OCI-LY7 (cell line): ENCODE measurements at regions not wholly inside any gene's neighbourhood (a gene's known extent, or its start where the extent isn't known, plus 50 kb on each side); places are given as distances from the start of the nearest gene placed in this dataset.

ENCODE experiments used
- BruUV-seq: library from RNA; stranded (reverse); fragments of 400-500 nt; replicated peaks from 2 replicates; lab custom pipeline; 2021; lab: Mats Ljungman, UMichigan
- CTCF ChIA-PET: fragments of 300-600 bp; sonication (Branson Sonifier 250); formaldehyde crosslinking; loops from one replicate; lab custom pipeline; 2022; ENCODE audit warnings: antibody characterized with exemption; ENCODE audit not compliant: unreplicated experiment; lab: Charles Lee
- POLR2A ChIA-PET: fragments of 300-600 bp; sonication (Branson Sonifier 250); formaldehyde crosslinking; loops from one replicate; lab custom pipeline; 2022; ENCODE audit warnings: antibody characterized with exemption; lab: Charles Lee
- DNase-seq: peaks from one replicate; pipeline ENCODE4 v3.0.0-alpha.2; 2015; ENCODE audit warnings: low spot score
- H2AFZ ChIP-seq: fragments of 200-600 bp; sonication (generic), shearing (Covaris generic); 2 replicates; pipeline ENCODE4 v1.6.1; 2014; ENCODE audit warnings: mild to moderate bottlenecking, antibody characterized with exemption, low read length, moderate library complexity
- H3K27ac ChIP-seq: fragments of 200-600 bp; sonication (generic); 2 replicates; pipeline ENCODE4 v1.5.1; 2014; ENCODE audit warnings: mixed run types, low read depth, mild to moderate bottlenecking, moderate library complexity, low read length, inconsistent platforms; ENCODE audit not compliant: poor library complexity, severe bottlenecking
- H3K36me3 ChIP-seq: fragments of 200-600 bp; sonication (generic); 2 replicates; pipeline ENCODE4 v1.6.1; 2014; ENCODE audit warnings: mild to moderate bottlenecking, antibody characterized with exemption, low read length, moderate library complexity, mixed read lengths; ENCODE audit not compliant: insufficient read depth
- H3K4me1 ChIP-seq: fragments of 200-600 bp; sonication (generic); 2 replicates; pipeline ENCODE4 v1.5.1; 2014; ENCODE audit warnings: mild to moderate bottlenecking, low read length; ENCODE audit not compliant: insufficient read depth, poor library complexity, severe bottlenecking
- H3K4me2 ChIP-seq: fragments of 200-600 bp; sonication (generic); 2 replicates; pipeline ENCODE4 v1.6.1; 2014; ENCODE audit warnings: mild to moderate bottlenecking, low read length
- H3K4me3 ChIP-seq: fragments of 200-600 bp; sonication (generic); 2 replicates; pipeline ENCODE4 v1.5.1; 2014; ENCODE audit warnings: mild to moderate bottlenecking, low read depth, low read length; ENCODE audit not compliant: poor library complexity, severe bottlenecking
- H3K79me2 ChIP-seq: fragments of 200-600 bp; sonication (generic); 2 replicates; pipeline ENCODE4 v1.6.1; 2016; ENCODE audit warnings: low read depth, mild to moderate bottlenecking, low read length, moderate library complexity, mixed read lengths; ENCODE audit not compliant: insufficient read depth
- H3K9me2 ChIP-seq: fragments of 200-600 bp; sonication (generic); 2 replicates; pipeline ENCODE4 v1.6.1; 2016; ENCODE audit warnings: mild to moderate bottlenecking, low read length, mixed read lengths; ENCODE audit not compliant: insufficient read depth
- H3K9me3 ChIP-seq: fragments of 200-600 bp; sonication (generic); 2 replicates; pipeline ENCODE4 v1.6.1; 2014; ENCODE audit warnings: mild to moderate bottlenecking, mixed run types, low read length, mixed read lengths
- H4K20me1 ChIP-seq: fragments of 200-600 bp; sonication (generic); 2 replicates; pipeline ENCODE4 v1.6.1; 2014; ENCODE audit warnings: mild to moderate bottlenecking, antibody characterized with exemption, low read length, moderate library complexity, mixed read lengths; ENCODE audit not compliant: insufficient read depth
- EZH2phosphoT487 ChIP-seq: fragments of 200-600 bp; sonication (generic); IDR thresholded peaks from 2 replicates; pipeline ENCODE4 v1.6.1; 2018; ENCODE audit warnings: low read depth, borderline replicate concordance, mild to moderate bottlenecking, mixed run types, antibody characterized with exemption, low read length, moderate library complexity, mixed read lengths
- intact Hi-C: fragments of 100-400 bp; cut with micrococcal nuclease; formaldehyde crosslinking; loops from one replicate; pipeline ENCODE4 v1.10.0; 2022; ENCODE audit not compliant: unreplicated experiment
- TF ChIP-seq, protein P1 (sequence below): fragments of 200-600 bp; sonication (generic); conservative IDR thresholded peaks from 2 replicates; pipeline ENCODE4 v1.5.1; 2014; ENCODE audit warnings: mild to moderate bottlenecking, antibody characterized with exemption, low read length, moderate library complexity, mixed read lengths

GRCh38 chr6:24004062-24004461, 122.0 kb upstream of the NRSN1 start:
- BruUV-seq, result no TSS peak
- Histone ChIP-seq H3K9me2 (no peaks in the 10 kb centered on the region), H2AFZ (no peak overlapping the region), H3K79me2 (no peaks in the 10 kb centered on the region), H3K4me3 (no peak overlapping the region), H3K9me3 (no peaks in the 10 kb centered on the region), H3K4me2 (no peak overlapping the region), H4K20me1 (no peaks in the 10 kb centered on the region), H3K36me3 (no peaks in the 10 kb centered on the region), H3K4me1 (no peaks in the 10 kb centered on the region), H3K27ac (no peak overlapping the region)
- DNase-seq, result no peak
- TF ChIP-seq, protein P1, sequence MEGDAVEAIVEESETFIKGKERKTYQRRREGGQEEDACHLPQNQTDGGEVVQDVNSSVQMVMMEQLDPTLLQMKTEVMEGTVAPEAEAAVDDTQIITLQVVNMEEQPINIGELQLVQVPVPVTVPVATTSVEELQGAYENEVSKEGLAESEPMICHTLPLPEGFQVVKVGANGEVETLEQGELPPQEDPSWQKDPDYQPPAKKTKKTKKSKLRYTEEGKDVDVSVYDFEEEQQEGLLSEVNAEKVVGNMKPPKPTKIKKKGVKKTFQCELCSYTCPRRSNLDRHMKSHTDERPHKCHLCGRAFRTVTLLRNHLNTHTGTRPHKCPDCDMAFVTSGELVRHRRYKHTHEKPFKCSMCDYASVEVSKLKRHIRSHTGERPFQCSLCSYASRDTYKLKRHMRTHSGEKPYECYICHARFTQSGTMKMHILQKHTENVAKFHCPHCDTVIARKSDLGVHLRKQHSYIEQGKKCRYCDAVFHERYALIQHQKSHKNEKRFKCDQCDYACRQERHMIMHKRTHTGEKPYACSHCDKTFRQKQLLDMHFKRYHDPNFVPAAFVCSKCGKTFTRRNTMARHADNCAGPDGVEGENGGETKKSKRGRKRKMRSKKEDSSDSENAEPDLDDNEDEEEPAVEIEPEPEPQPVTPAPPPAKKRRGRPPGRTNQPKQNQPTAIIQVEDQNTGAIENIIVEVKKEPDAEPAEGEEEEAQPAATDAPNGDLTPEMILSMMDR, result no peak
- no peak for TF ChIP-seq EZH2phosphoT487
- CTCF ChIA-PET, result no interaction called here
- intact Hi-C loops, result no loop called here
- POLR2A ChIA-PET, result no interaction called here

GRCh38 chr6:24004659-24005058, 121.4 kb upstream of the NRSN1 start:
- H3K79me2 ChIP-seq, result no peaks in the 10 kb centered on the region
- H4K20me1 ChIP-seq, result no peaks in the 10 kb centered on the region
- no peaks in the 10 kb centered on the region for H3K4me1 ChIP-seq
- no peaks in the 10 kb centered on the region for H3K36me3 ChIP-seq
- DNase-seq, result no peak
- ChIA-PET CTCF (no interaction called here), POLR2A (no interaction called here)
- intact Hi-C loops, result no loop called here
- no peak for TF ChIP-seq EZH2phosphoT487
- TF ChIP-seq, protein P1, result no peak
- no TSS peak for BruUV-seq
- no peak overlapping the region for H3K4me2 ChIP-seq
- H3K9me3 ChIP-seq, result no peaks in the 10 kb centered on the region
- no peak overlapping the region for H3K4me3 ChIP-seq
- no peak overlapping the region for H2AFZ ChIP-seq
- no peak overlapping the region for H3K27ac ChIP-seq
- no peaks in the 10 kb centered on the region for H3K9me2 ChIP-seq

DNA sequence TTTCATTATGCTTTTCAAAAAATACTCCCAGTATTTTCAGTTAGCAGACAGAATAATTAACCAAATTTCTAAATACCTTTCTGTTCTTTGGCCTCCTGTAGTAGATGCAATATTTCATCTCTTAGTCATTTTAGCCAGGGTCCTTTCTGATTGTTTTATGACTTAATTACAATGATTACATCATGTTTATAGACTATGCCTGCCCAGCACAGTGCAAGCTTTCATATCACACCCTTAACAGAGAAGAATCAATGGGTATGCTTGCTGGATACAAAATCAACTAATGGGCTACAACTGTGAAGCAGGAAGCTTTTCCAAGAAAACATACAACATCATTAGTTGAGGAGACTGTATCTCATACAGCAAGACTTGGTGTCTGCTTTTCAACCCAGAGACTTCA, 119.8 kb upstream of the NRSN1 start:
- Histone ChIP-seq H2AFZ (no peak overlapping the region), H3K27ac (no peak overlapping the region), H3K4me2 (no peak overlapping the region), H3K4me3 (no peak overlapping the region), H3K36me3 (no peaks in the 10 kb centered on the region), H3K79me2 (no peaks in the 10 kb centered on the region), H3K9me2 (no peaks in the 10 kb centered on the region), H3K4me1 (no peaks in the 10 kb centered on the region), H3K9me3 (no peaks in the 10 kb centered on the region), H4K20me1 (no peaks in the 10 kb centered on the region)
- BruUV-seq, result no TSS peak
- TF ChIP-seq, protein P1, result no peak
- no peak for TF ChIP-seq EZH2phosphoT487
- intact Hi-C loops, result no loop called here
- no peak for DNase-seq
- CTCF ChIA-PET, result no interaction called here
- POLR2A ChIA-PET, result interaction anchor here (0.6 kb wide), 1 partner anchor 1213 kb away, joined by 3 read pairs; no protein-coding TSS in a partner anchor
